Activated CD4-positive, alpha-beta memory T cell treated with anti-CD3 and anti-CD28 coated beads, Interleukin-2, amount 10 ng/mL, durations not matched to agents 7 days and 5 days (primary cell): ENCODE measurements at regions not wholly inside any gene's neighbourhood (a gene's known extent, or its start where the extent isn't known, plus 50 kb on each side); places are given as distances from the start of the nearest gene placed in this dataset.

ENCODE experiments used
- CTCF ChIA-PET: fragments of 350-600 bp; sonication (Branson Sonifier 250); formaldehyde crosslinking; loops from one replicate; lab custom pipeline; 2021; ENCODE audit warnings: antibody characterized with exemption, inconsistent platforms; lab: Charles Lee
- POLR2A ChIA-PET: fragments of 350-600 bp; sonication (Branson Sonifier 250); formaldehyde crosslinking; loops from one replicate; lab custom pipeline; 2021; ENCODE audit warnings: antibody characterized with exemption; lab: Charles Lee
- DNase-seq: peaks from one replicate; pipeline ENCODE4 v3.0.0-alpha.2; 2020
- H3K27ac Mint-ChIP-seq: one replicate; pipeline ENCODE4 v1.8.0; 2021; ENCODE audit warnings: mild to moderate bottlenecking, mixed read lengths
- H3K27me3 Mint-ChIP-seq: one replicate; pipeline ENCODE4 v1.8.0; 2021; ENCODE audit warnings: mixed read lengths
- H3K36me3 Mint-ChIP-seq: one replicate; pipeline ENCODE4 v1.8.0; 2021; ENCODE audit warnings: low read depth, mixed read lengths
- H3K4me1 Mint-ChIP-seq: one replicate; pipeline ENCODE4 v1.8.0; 2021; ENCODE audit warnings: mixed read lengths
- H3K4me3 Mint-ChIP-seq: one replicate; pipeline ENCODE4 v1.8.0; 2021; ENCODE audit warnings: mild to moderate bottlenecking, mixed read lengths
- H3K9me3 Mint-ChIP-seq: one replicate; pipeline ENCODE4 v1.8.0; 2021; ENCODE audit warnings: mixed read lengths

DNA sequence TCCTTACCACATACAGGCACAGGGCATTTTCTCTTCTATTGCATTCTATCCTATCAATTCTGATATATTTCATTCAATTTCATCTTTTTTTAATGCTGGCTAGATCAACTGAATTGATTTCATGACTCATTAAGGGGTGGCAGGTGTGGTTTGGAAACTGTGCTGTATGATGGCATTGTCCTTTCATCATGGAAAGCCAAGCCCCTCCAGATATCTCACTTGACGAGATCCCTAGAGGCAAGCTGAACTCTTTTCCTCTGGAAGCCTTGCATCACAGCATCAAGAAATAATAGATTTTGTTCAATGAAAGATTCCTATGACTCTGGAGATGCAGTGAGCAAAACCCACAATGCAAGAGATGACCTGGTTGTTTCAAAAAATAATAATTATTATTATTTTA is 401.2 kb downstream of the PREX1 start:
- no peak for DNase-seq
- POLR2A ChIA-PET, result no interaction called here
- Mint-ChIP-seq H3K9me3 (no peaks in the 10 kb centered on the region), H3K27me3 (peaks cover 2% of the 10 kb centered on the region), H3K27ac (no peak overlapping the region), H3K36me3 (no peaks in the 10 kb centered on the region), H3K4me3 (no peak overlapping the region), H3K4me1 (no peaks in the 10 kb centered on the region)
- CTCF ChIA-PET, result no interaction called here

DNA sequence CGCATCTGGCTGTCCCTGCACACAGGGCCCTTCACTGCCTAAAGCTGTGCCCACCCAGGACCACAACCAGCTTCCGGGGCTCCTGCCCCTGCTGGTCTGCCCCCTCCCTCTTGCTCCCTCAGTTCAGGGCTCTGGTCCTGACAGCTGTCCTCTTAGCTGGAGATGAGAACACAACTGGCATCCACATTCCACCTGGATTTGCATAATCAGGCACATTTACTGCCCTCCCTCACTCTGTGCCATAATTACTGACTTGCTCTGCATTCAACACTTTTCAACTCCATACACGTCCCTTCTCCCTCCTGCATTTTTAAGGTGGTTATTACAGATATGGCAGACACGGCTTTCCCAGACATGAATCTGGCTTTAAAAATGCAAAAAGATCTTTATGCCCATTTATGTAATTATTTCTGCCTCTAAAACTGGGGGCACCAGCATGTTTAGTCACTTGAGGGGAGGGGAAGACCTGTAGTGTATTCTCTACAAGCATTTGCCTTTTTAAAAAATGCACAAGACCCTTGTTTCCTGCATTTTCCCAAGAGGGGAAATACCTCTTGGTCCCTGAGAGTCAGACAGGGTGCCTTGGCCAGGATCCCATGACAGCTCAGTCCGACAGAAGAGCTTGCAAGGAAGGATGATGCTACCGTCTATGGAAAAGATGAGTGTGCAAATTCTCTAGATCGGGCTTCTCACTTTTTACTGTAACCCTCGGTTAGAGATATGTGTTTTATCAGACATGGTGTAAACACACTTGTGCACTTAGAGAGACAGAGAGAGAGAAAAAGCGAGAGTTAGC is 401.8 kb downstream of the PREX1 start:
- Mint-ChIP-seq H3K4me3 (no peak overlapping the region), H3K27me3 (peaks cover 2% of the 10 kb centered on the region), H3K9me3 (no peaks in the 10 kb centered on the region), H3K36me3 (no peaks in the 10 kb centered on the region), H3K4me1 (no peaks in the 10 kb centered on the region), H3K27ac (no peak overlapping the region)
- POLR2A ChIA-PET, result no interaction called here
- CTCF ChIA-PET, result no interaction called here
- no peak for DNase-seq

DNA sequence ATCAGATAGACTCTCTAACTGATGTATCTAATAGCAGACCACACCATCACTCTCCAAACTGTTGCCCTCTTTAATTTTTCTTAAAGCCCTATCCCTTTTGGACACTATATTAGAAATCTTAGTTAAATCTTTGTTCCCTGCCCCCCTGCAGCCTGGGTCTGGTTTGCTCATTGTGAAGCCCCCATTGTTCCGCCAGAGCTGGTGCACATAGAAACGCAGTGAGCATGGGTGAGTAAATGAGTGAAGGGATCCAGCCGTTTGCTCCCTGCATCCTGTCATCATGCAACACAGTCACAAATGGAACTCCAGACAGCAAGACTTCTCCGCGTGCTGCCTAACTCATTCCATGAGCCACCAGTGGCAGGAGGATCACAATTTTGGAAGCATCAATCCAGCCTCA is 402.5 kb downstream of the PREX1 start:
- H3K4me1 Mint-ChIP-seq, result no peaks in the 10 kb centered on the region
- H3K36me3 Mint-ChIP-seq, result no peaks in the 10 kb centered on the region
- CTCF ChIA-PET, result no interaction called here
- H3K9me3 Mint-ChIP-seq, result no peaks in the 10 kb centered on the region
- POLR2A ChIA-PET, result no interaction called here
- no peak overlapping the region for H3K27ac Mint-ChIP-seq
- H3K4me3 Mint-ChIP-seq, result no peak overlapping the region
- no peak for DNase-seq
- H3K27me3 Mint-ChIP-seq, result no peaks in the 10 kb centered on the region

DNA sequence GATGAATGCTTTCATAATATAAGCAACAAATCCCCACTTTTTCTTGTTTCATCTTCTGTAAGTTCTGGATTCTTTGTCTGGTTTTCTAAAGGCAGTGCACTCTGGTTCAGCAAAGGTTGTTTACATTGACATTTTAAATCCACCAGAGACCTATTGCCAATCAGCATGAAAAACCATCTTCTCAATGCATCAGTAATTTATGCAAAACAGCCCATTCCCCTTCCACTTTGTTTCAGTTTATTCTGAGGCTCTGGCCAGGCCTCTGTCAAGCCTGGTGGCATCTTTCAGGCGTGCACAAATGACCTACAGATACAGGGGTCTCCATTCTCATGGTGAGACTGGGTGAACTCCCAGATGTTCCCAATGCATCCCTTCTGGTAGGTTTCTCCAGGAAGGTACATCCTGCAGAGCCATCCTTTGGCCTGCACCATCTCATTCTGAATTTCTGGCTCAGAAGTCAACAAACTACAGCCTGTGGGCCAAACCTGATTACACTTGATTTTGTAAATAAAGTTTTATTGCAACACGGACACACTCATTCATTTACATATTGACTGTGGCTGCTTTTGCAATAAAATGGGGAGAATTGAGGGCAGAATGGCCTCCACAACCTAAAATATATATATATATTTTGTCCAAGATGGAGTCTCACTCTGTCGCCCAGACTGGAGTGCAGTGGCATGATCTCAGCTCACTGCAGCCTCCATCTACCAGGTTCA is 405.4 kb downstream of the PREX1 start:
- POLR2A ChIA-PET, result no interaction called here
- Mint-ChIP-seq H3K27me3 (peaks cover 2% of the 10 kb centered on the region), H3K4me1 (no peaks in the 10 kb centered on the region), H3K36me3 (no peaks in the 10 kb centered on the region), H3K9me3 (no peaks in the 10 kb centered on the region), H3K4me3 (no peak overlapping the region), H3K27ac (no peak overlapping the region)
- CTCF ChIA-PET, result no interaction called here
- DNase-seq, result no peak

DNA sequence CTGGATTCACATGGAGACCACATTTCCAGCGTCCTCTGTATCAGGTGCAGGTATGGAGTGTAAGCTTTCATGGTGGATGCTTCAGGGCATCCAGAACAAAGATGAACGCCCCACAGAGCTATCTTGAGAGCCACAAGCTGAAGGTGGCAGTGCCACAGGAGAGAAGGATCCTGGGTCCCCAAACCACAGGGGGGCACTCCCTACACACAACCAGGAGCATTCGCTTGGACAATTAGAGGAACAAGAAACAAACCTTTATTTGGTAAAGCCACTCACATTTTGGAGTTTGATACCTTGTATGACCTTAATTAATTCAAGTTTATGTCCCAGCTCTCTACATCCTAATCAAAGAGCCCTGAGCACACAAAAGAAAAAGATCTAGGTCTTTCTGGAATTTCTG is 406.3 kb downstream of the PREX1 start:
- CTCF ChIA-PET, result no interaction called here

GRCh38 chr20:48420176-48420575 is 407.6 kb downstream of the PREX1 start:
- H3K27me3 Mint-ChIP-seq, result peaks cover 11% of the 10 kb centered on the region
- no peaks in the 10 kb centered on the region for H3K9me3 Mint-ChIP-seq
- no peak for DNase-seq
- H3K36me3 Mint-ChIP-seq, result no peaks in the 10 kb centered on the region
- ChIA-PET CTCF (no interaction called here), POLR2A (no interaction called here)
- no peaks in the 10 kb centered on the region for H3K4me1 Mint-ChIP-seq
- no peak overlapping the region for H3K4me3 Mint-ChIP-seq
- no peak overlapping the region for H3K27ac Mint-ChIP-seq

More for the DNA sequence above, 406.3 kb downstream of the PREX1 start:
- Mint-ChIP-seq H3K4me1 (no peaks in the 10 kb centered on the region), H3K4me3 (no peak overlapping the region), H3K27me3 (peaks cover 7% of the 10 kb centered on the region), H3K36me3 (no peaks in the 10 kb centered on the region), H3K9me3 (no peaks in the 10 kb centered on the region), H3K27ac (no peak overlapping the region)
- POLR2A ChIA-PET, result no interaction called here
- DNase-seq, result no peak

DNA sequence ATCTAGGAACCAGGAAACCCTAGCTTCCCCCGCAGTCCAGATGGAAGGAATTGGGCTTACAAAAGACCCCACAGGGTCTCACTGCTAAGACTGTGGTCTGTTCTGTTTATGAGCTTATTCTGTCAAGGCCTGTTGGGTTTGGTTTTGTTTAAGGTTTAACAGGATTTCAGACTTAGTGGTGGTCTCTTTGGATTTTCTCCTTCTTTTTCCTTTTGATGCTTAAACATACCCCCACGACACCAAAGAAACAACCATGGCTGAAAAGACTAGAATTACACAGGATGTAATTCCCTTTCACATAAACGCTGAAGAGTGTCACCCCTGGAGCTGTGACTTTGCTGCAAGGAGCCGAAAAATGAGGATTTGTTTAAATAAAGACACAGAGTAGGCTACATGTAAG is 408.6 kb downstream of the PREX1 start:
- Mint-ChIP-seq H3K36me3 (no peaks in the 10 kb centered on the region), H3K27ac (no peak overlapping the region), H3K27me3 (peaks cover 11% of the 10 kb centered on the region), H3K4me1 (no peaks in the 10 kb centered on the region), H3K4me3 (no peak overlapping the region), H3K9me3 (no peaks in the 10 kb centered on the region)
- ChIA-PET CTCF (interaction anchor here (0.6 to 0.7 kb wide), 2 partner anchors 686 to 1665 kb away, joined by 3 read pairs; no protein-coding TSS in a partner anchor), POLR2A (no interaction called here)
- DNase-seq, result no peak

- DNase-seq, result no peak
- Mint-ChIP-seq H3K27ac (no peak overlapping the region), H3K36me3 (no peaks in the 10 kb centered on the region), H3K9me3 (no peaks in the 10 kb centered on the region), H3K4me3 (no peak overlapping the region), H3K27me3 (peaks cover 18% of the 10 kb centered on the region), H3K4me1 (no peaks in the 10 kb centered on the region)
- ChIA-PET CTCF (no interaction called here), POLR2A (no interaction called here)
These were observed 411.8 kb downstream of the PREX1 start for GRCh38 chr20:48416002-48416401.

DNA sequence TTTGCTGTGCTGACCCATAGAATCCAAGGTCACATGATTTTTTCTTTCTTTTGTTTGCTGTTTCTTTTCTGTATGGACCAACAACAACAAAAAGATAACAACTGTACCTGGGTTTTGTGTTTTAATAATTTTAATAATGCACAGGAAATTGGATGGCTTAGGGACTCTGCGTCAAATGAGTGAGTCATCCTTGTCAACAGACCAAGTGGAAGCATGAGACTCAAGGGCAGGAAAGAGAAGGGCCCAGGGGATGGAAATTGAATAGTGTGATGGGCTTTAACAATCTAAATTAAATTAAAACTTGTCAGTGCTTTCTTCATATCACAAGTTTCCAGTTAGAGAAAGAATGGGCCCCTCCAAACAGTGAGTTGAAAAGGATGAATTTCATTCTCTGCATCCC is 413.0 kb downstream of the PREX1 start:
- Mint-ChIP-seq H3K9me3 (no peaks in the 10 kb centered on the region), H3K36me3 (no peaks in the 10 kb centered on the region), H3K27me3 (peaks cover 24% of the 10 kb centered on the region), H3K4me3 (no peak overlapping the region), H3K4me1 (no peaks in the 10 kb centered on the region), H3K27ac (no peak overlapping the region)
- DNase-seq, result no peak
- CTCF ChIA-PET, result no interaction called here
- POLR2A ChIA-PET, result no interaction called here

- Mint-ChIP-seq H3K36me3 (no peaks in the 10 kb centered on the region), H3K4me1 (no peaks in the 10 kb centered on the region)
- CTCF ChIA-PET, result interaction anchor here (0.8 kb wide), 1 partner anchor 208 kb away, joined by 3 read pairs; no protein-coding TSS in a partner anchor
These were observed 415.8 kb downstream of the PREX1 start for GRCh38 chr20:48411919-48412522.

DNA sequence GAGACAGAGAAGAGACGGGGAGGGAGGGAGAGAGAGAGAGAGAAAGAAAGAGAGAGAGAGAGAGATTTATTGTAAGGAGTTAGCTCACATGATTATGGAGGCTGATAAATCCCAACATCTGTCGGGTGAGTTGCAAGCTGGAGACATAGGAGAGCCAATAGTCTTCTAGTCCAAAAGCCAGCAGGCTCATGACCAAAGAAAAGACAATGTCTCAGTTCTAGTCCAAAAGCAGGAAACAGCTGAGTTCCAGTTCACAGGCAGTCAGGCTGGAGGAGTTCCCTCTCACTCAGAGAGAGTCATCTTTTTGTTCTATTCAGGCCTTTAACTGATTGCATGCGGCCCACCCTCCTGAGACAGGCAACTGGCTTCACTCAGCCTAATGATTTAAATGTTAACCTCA is 416.6 kb downstream of the PREX1 start:
- Mint-ChIP-seq H3K4me3 (no peak overlapping the region), H3K36me3 (no peaks in the 10 kb centered on the region), H3K4me1 (no peaks in the 10 kb centered on the region), H3K27ac (no peak overlapping the region), H3K27me3 (peaks cover 28% of the 10 kb centered on the region), H3K9me3 (no peaks in the 10 kb centered on the region)
- ChIA-PET POLR2A (no interaction called here), CTCF (interaction anchor here (0.7 to 0.8 kb wide), 2 partner anchors 209 to 1247 kb away, joined by 3 read pairs; no protein-coding TSS in a partner anchor)
- no peak for DNase-seq

More at GRCh38 chr20:48411919-48412522, 415.8 kb downstream of the PREX1 start:
- Mint-ChIP-seq H3K4me3 (no peak overlapping the region), H3K27ac (no peak overlapping the region), H3K9me3 (no peaks in the 10 kb centered on the region), H3K27me3 (peaks cover 32% of the 10 kb centered on the region)
- DNase-seq, result no peak
- POLR2A ChIA-PET, result no interaction called here

GRCh38 chr20:48409055-48409615 is 418.7 kb downstream of the PREX1 start:
- POLR2A ChIA-PET, result no interaction called here
- CTCF ChIA-PET, result no interaction called here
- H3K27me3 Mint-ChIP-seq, result peaks cover 24% of the 10 kb centered on the region

DNA sequence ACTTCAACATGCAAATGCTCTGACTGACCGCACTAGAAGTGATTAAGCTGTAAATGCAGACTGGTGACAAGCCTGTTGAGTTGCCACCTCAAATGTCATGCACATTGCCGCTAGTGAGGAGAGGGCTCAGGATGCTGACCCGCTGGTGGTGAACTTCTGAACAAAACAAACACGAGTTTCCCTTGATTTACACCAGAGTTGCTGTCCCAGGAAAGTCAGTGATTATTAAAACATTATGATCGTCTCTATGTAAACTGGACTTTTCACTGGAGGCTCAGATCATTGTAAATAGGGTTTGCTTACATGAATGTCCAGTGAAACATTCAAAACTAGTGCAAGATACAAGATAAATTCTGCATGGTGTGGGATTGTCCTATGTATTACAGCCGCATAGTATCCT is 420.1 kb downstream of the PREX1 start:
- no peak overlapping the region for H3K27ac Mint-ChIP-seq
- H3K36me3 Mint-ChIP-seq, result no peaks in the 10 kb centered on the region
- no peaks in the 10 kb centered on the region for H3K9me3 Mint-ChIP-seq
- no peak for DNase-seq
- no peak overlapping the region for H3K4me3 Mint-ChIP-seq
- no peaks in the 10 kb centered on the region for H3K4me1 Mint-ChIP-seq
- H3K27me3 Mint-ChIP-seq, result peaks cover 23% of the 10 kb centered on the region
- POLR2A ChIA-PET, result no interaction called here
- CTCF ChIA-PET, result no interaction called here

More at GRCh38 chr20:48409055-48409615, 418.7 kb downstream of the PREX1 start:
- H3K9me3 Mint-ChIP-seq, result no peaks in the 10 kb centered on the region
- no peak overlapping the region for H3K4me3 Mint-ChIP-seq
- no peak for DNase-seq
- no peaks in the 10 kb centered on the region for H3K36me3 Mint-ChIP-seq
- no peak overlapping the region for H3K27ac Mint-ChIP-seq
- H3K4me1 Mint-ChIP-seq, result no peaks in the 10 kb centered on the region
